ENCODE measurements at regions not wholly inside any gene's neighbourhood (a gene's known extent, or its start where the extent isn't known, plus 50 kb on each side); places are given as distances from the start of the nearest gene placed in this dataset.

GRCh38 chr1:228990906-228991569 lies 255.8 kb downstream of the RHOU start:
- no peak for DNase-seq (ENCODE audit: low spot score)

GRCh38 chr1:228992044-228992443 lies 256.8 kb downstream of the RHOU start:
- no peak for DNase-seq (ENCODE audit: low spot score)

DNA sequence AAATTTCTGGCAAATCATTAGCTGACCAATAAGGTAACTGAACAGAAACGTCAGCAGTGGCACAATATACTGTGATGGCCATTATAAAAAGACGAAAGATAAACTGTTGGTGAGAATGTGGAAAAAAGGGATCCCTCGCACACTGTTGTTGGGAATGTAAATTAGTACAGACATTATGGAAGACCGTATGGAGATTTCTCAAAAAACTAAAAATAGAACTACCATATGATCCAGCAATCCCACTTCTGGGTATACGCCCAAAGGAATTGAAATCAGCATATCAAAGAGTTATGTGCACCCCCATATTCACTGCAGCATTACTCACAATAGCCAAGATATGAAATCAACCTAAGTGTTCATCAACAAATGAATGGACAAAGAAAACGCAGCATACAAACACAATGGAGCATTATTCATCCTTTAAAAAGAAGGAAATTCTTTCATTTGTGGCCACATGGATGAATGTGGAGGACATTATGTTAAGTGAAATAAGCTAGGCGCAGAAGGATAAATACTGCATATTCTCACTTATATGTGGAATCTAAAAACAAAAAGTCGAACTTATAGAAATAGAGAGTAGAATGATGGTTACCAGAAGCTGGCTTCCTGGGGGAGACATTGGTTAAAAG lies 257.7 kb downstream of the RHOU start:
- DNase-seq (ENCODE audit: low spot score): peak; percentile 69

DNA sequence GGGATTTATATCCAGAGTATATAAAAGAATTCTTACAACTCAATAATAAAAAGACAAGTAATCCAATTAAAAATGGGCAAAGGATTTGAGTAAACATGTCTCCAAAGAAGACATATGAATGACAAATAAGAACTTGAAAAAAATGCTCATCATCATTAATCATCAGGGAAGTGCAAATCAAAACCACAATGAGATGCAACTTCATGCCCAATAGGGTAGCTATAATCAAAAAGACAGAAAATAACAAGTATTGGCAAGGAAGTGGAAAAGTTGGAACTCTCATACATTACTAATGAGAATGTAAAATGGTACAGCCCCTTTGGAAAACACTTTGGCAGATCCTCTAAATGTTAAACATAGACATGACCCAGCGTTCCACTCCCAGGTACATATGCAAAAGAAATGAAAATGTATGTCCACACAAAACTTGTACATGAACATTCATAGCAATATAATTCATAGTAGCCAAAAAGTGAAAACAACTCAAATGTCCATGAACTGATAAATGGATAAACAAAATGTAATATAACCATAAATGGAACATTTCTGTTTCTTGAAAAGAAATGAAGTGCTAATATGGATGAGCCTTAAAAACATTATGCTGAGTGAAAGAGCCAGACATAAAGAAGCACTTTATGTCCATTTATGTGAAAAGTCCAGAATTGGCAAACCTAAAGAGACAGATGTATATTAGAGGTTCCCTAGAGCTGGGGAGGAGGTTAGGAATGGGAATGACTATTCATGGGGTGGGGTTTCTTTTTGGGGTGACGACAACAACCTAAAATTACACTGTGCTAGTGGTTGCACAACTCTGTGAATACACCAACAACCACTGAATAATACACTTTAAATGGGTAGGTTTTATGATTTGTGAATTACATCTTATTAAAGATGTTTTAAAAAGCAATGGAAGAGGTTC lies 259.7 kb downstream of the RHOU start:
- DNase-seq (ENCODE audit: low spot score): no peak

DNA sequence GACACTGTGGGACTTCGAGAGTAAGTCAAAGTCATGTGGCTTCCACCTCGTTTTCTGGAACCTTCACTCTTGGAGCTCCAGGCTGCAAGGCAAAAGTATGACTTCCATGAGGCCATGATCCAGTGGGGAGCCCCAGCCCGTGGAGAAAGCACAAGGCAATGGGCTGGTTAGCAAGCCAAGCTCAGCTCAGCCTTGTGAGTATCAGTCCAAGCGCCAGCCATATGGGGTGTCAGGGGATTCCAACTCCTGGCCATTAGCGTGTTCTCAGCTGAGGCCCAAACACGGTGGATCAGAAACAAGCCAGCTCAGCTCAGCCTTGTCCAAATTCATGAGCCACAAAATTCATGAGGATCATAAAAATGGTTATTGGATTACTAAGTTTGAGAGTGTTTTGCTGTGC lies 261.0 kb downstream of the RHOU start:
- no peak for DNase-seq (ENCODE audit: low spot score)

DNA sequence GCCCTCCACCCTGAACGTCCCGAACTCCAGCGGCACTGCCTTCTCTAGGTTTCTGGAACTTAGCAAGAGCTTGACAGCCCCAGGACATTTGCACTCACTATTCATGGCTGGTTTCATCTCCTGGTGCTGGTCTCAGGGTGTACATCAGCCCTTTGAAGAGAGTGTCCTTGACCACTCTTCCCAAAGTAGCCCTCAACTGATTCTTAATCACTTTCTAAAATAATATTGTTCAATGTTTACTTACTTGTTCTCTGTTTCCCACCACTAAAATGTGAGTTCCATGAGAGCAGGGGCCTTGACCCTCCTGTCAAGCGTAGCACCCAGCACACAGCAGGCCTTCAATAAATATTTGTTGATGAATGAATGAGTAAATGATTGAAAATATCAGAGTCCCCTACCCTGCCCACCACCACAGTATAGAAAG lies 262.5 kb downstream of the RHOU start:
- DNase-seq (ENCODE audit: low spot score): no peak

DNA sequence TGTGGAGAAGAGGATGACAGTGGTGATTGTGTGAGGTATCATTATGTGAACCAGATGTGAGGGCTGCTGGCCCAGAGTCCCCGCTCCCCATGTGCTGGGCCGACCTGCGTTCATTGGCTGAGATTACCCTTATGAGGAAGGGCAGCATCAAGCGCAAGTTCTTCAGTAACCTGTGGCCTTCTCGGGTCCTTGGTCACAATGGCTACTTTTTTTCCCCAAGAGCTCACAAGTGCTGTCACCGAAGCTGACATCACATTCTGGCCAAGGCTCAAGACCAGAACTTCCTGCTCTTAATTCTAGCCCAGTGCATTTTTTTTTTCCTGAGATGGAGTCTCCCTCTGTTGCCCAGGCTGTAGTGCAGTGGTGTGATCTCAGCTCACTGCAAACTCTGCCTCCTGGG lies 262.9 kb downstream of the RHOU start:
- DNase-seq (ENCODE audit: low spot score): no peak

DNA sequence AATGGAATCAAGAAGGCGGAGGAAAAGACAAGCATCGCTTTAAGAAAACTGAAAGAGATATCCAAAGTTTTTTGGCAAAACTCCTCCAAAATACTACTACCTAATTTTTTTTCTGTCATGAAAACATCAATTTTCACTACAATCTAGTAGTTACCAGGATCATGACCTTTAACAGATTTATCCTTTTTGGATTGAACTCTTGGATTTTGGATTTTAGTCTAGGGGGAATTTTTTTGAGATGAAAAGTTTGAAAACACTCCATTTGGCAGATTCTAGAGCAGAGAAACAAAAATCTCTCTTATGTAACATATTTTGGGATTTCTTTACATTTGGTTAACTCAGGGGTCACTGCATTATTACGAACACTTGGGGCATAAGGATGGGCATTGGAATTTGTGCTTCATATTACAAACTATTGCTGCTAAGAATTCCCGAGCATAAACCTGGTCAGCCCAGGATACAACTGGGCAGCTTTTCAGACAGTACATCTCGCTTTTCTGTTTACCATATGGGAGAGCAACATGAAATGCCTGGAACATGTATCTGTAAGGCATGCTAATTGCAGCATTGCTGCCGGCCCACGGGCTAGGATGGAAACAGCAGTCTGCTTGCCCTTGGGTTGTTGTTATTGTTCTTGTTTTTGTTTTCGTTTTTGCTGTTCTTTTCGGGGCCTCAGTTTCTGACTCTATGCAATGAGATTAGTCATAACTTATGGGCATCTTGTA lies 264.3 kb downstream of the RHOU start:
- no peak for DNase-seq (ENCODE audit: low spot score)

DNA sequence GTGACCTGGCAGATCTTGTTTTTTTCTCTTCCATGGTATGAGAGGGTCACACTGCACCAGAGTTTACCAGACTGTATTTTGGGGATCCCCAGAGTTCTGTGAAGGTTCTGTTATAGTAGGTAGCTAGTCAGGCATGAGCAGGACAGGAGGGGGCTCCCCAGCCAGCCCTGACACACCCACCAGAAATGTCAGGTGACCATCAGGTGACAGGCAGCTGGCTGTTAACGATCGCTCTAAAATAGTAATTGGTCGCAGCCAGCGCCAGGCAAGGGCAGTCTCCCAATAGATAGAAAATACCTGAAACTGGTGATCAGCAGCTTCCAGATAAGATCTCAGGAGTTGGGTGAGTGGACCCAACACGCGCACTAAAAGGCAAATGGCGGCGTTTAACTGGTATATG lies 264.9 kb downstream of the RHOU start:
- no peak for DNase-seq (ENCODE audit: low spot score)

- no peak for DNase-seq (ENCODE audit: low spot score)
Measured at GRCh38 chr1:229001467-229002011, 266.3 kb downstream of the RHOU start.

DNA sequence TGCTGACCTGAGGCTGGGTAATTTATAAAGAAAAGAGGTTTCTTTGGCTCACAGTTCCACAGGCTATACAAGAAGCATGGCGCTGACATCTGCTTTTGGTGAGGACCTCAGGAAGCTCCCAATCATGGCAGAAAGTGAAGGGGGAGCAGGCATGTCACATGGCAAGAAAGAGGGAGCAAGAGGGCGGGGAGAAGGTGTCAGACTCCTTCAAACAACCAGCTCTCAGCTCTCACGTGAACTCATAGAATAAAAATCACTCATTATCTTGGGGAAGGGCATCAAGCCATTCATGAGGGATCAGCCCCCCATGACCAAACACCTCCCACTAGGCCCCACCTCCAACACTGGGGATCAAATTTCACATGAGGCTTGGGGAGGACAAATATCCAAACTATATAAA lies 266.8 kb downstream of the RHOU start:
- DNase-seq (ENCODE audit: low spot score): no peak

DNA sequence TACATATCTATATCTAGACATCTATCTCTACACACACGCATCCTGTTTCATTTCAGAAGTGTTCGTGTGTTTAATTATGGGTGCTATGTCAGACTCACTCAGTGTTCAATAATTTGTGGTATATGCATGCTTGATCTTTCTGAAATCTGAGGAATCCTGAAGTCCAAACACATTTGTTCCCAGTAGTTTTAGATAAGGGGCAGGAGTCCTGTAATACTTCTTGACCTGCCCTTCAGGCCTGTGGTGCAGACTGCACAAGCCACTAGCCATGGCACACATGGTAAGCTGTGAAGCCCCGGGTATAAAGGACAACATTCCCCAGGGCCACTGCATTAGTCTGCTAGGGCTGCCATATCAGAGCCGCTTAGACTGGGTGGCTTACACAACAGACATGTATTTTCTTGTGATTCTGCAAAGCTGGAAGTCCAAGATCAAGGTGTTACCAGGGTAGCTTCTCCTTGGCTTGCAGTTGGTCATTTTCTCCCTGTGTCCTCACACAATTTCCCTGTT lies 267.2 kb downstream of the RHOU start:
- no peak for DNase-seq (ENCODE audit: low spot score)

- peak; percentile 99 for DNase-seq (ENCODE audit: low spot score)
Measured at GRCh38 chr1:229003233-229004031, 267.5 kb upstream of the RAB4A start.

- DNase-seq (ENCODE audit: low spot score): no peak
Measured at GRCh38 chr1:229004066-229004833, 266.7 kb upstream of the RAB4A start.

DNA sequence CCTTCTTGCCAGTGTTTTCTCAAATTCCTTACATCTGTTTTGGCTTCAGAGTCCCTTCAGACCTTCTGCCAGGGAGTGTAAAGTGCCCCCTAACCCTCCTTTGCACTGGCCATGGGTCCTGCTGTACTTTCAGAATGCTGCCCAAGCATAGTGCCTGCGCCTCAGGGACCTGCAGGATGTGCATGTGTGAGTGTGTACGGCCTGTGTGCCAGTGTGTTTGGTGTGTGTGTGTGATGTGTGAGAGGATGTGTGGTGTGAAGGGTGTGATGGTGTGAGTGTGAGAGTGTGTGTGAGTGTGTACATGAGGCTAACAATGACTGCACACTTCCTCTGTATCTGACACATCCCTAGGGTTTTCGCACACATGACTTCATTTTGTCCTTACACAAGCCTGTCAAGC lies 265.8 kb upstream of the RAB4A start:
- no peak for DNase-seq (ENCODE audit: low spot score)

DNA sequence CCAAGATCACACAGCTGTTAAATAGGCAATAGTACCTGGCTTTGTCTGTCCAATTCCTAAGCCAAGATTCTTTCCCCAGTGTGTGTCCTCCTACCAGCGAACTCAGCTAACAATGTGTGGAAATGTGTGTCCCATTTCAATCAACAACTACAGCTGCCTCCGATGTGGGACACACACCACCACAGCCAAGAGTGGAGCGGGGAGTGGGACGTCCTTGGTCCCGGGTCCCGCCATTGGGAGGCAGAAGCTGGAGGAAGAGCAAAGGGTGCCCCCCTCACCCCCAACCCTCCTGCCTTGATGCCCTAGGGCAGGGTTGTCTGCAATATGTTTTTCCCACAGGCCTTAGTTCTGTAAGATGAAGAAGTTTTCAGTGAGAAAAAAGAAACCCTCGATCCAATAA lies 265.4 kb upstream of the RAB4A start:
- no peak for DNase-seq (ENCODE audit: low spot score)

GRCh38 chr1:229006121-229006870 lies 264.6 kb upstream of the RAB4A start:
- no peak for DNase-seq (ENCODE audit: low spot score)

- no peak for DNase-seq (ENCODE audit: low spot score)
Measured at GRCh38 chr1:229007167-229007566, 263.7 kb upstream of the RAB4A start.

- DNase-seq (ENCODE audit: low spot score): no peak
Measured at GRCh38 chr1:229007701-229008100, 263.2 kb upstream of the RAB4A start.
